Natural killer cell (primary cell): ENCODE measurements at regions not wholly inside any gene's neighbourhood (a gene's known extent, or its start where the extent isn't known, plus 50 kb on each side); places are given as distances from the start of the nearest gene placed in this dataset.

Source experiments
- ATAC-seq, 3 donors: fragments of 150-1000 bp in 2 of 3; fragments of 200-7000 bp in 1 of 3; cut with Tn5 transposase; 1 replicate in 1 of 3; 2 replicates in 2 of 3; pipeline ENCODE4 v1.10.0; 2021; ENCODE audit warnings: mild to moderate bottlenecking in 2 of 3, moderate library complexity in 2 of 3
- DNase-seq, 2 donors: peaks; one replicate each; pipeline versions ENCODE4 v3.0.0 to v3.0.0-alpha.2; 2013 to 2021; ENCODE audit warnings: mixed read lengths in 1 of 2
- H3K27ac ChIP-seq: one replicate; pipeline ENCODE4 v1.5.1; 2013; ENCODE audit warnings: mild to moderate bottlenecking, low read length
- H3K27me3 ChIP-seq: one replicate; pipeline ENCODE4 v1.6.1; 2013; ENCODE audit warnings: low read length; ENCODE audit not compliant: control insufficient read depth, insufficient read depth
- H3K36me3 ChIP-seq: one replicate; pipeline ENCODE4 v1.6.1; 2013; ENCODE audit warnings: low read length; ENCODE audit not compliant: control insufficient read depth, insufficient read depth
- H3K4me1 ChIP-seq: one replicate; pipeline ENCODE4 v1.6.1; 2013; ENCODE audit warnings: low read length; ENCODE audit not compliant: control insufficient read depth, insufficient read depth
- H3K4me3 ChIP-seq: one replicate; pipeline ENCODE4 v1.5.1; 2013; ENCODE audit warnings: low read length
- H3K9me3 ChIP-seq: one replicate; pipeline ENCODE4 v1.6.1; 2013; ENCODE audit warnings: low read length; ENCODE audit not compliant: control insufficient read depth, insufficient read depth
- H3K27ac Mint-ChIP-seq, 2 donors: one replicate each; pipeline ENCODE4 v1.8.0; 2022; ENCODE audit warnings: mild to moderate bottlenecking in 2 of 2, mixed read lengths in 2 of 2, moderate library complexity in 1 of 2
- H3K27me3 Mint-ChIP-seq, 2 donors: one replicate each; pipeline ENCODE4 v1.8.0; 2022; ENCODE audit warnings: low read depth in 2 of 2, mixed read lengths in 2 of 2
- H3K36me3 Mint-ChIP-seq: one replicate; pipeline ENCODE4 v1.8.0; 2022; ENCODE audit warnings: mixed read lengths
- H3K4me1 Mint-ChIP-seq, 2 donors: one replicate each; pipeline ENCODE4 v1.8.0; 2022; ENCODE audit warnings: mixed read lengths in 2 of 2
- H3K4me3 Mint-ChIP-seq: one replicate; pipeline ENCODE4 v1.8.0; 2022; ENCODE audit warnings: mild to moderate bottlenecking, moderate library complexity, mixed read lengths
- H3K9me3 Mint-ChIP-seq, 2 donors: one replicate each; pipeline ENCODE4 v1.8.0; 2022; ENCODE audit warnings: mixed read lengths in 2 of 2
- whole genome bisulfite sequencing: methylation state at CpG from one replicate; pipeline ENCODE4 v1.1.7; 2013; ENCODE audit warnings: missing lambda C conversion rate; ENCODE audit not compliant: insufficient coverage; 5-methylcytosine and 5-hydroxymethylcytosine counted together
- intact Hi-C: fragments of 100-400 bp; cut with micrococcal nuclease; formaldehyde crosslinking; loops from one replicate; pipeline ENCODE4 v1.14.2; 2022
- TF ChIP-seq, protein P1 (sequence below): fragments of 200-600 bp; IDR thresholded peaks from one replicate; pipeline ENCODE4 v1.8.0; 2022; ENCODE audit warnings: antibody characterized with exemption

DNA sequence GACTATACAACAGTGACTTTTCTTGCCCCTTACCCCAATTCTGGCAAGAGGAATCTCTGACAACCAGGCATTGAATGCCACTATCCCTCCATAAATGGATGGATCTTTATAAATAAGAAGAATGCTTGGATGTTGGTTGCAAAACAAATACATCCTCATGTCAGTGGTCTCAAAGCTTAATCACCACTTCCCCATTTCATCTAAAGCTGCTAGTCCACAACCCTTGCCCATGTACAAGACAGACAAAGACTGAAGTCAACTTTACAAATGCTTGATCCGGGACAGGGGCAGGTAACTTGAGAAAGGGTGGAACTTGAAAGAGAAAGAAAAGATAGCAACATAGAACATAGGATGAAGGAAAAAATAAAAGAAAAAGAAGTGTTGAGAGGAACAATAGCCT, 540.5 kb upstream of the NOX3 start:
- DNase-seq (no peak), ATAC-seq (no peak)
- TF ChIP-seq, protein P1, sequence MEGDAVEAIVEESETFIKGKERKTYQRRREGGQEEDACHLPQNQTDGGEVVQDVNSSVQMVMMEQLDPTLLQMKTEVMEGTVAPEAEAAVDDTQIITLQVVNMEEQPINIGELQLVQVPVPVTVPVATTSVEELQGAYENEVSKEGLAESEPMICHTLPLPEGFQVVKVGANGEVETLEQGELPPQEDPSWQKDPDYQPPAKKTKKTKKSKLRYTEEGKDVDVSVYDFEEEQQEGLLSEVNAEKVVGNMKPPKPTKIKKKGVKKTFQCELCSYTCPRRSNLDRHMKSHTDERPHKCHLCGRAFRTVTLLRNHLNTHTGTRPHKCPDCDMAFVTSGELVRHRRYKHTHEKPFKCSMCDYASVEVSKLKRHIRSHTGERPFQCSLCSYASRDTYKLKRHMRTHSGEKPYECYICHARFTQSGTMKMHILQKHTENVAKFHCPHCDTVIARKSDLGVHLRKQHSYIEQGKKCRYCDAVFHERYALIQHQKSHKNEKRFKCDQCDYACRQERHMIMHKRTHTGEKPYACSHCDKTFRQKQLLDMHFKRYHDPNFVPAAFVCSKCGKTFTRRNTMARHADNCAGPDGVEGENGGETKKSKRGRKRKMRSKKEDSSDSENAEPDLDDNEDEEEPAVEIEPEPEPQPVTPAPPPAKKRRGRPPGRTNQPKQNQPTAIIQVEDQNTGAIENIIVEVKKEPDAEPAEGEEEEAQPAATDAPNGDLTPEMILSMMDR, result no peak
- no peaks in the 10 kb centered on the region for H3K9me3 ChIP-seq
- WGBS, result 92% methylated on average over 1 of the region's 1 CpG
- Mint-ChIP-seq H3K27ac (no peak overlapping the region), H3K4me3 (no peak overlapping the region), H3K9me3 (peaks cover 5 to 8% of the 10 kb centered on the region in 2 donors), H3K27me3 (no peaks in the 10 kb centered on the region), H3K36me3 (peaks cover 7% of the 10 kb centered on the region), H3K4me1 (no peaks in the 10 kb centered on the region)
- H3K4me3 ChIP-seq, result no peak overlapping the region
- H3K4me1 ChIP-seq, result no peaks in the 10 kb centered on the region
- no peak overlapping the region for H3K27ac ChIP-seq
- intact Hi-C loops, result no loop called here
- H3K27me3 ChIP-seq, result no peaks in the 10 kb centered on the region
- H3K36me3 ChIP-seq, result no peaks in the 10 kb centered on the region

GRCh38 chr6:155995281-155995680, 539.6 kb upstream of the NOX3 start:
- 84% methylated on average over 3 of the region's 4 CpGs for WGBS
- intact Hi-C loops, result no loop called here
- ATAC-seq, result no peak

DNA sequence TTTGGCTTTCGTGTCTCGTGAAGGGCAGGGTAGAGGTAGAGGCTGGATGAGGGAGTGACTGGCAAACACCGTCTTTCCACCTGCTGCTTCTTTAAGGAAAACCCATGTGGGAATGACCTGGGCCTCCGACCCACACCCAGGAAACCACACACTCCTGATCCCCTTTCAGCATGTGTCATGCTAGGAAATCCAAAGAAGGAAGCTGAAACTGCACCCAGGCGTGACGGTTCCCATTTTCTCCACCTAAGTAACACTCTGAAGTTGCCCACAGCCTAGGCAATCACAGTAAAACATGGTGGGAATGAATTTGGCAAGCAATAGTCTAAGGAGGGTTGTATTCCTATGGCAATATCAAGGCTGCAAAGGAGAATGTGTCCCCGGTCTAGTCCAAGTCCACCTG, 538.4 kb upstream of the NOX3 start:
- Mint-ChIP-seq H3K4me3 (no peak overlapping the region), H3K4me1 (no peaks in the 10 kb centered on the region), H3K36me3 (peaks cover 7% of the 10 kb centered on the region), H3K9me3 (peaks cover 5 to 8% of the 10 kb centered on the region in 2 donors), H3K27me3 (no peaks in the 10 kb centered on the region), H3K27ac (no peak overlapping the region)
- H3K36me3 ChIP-seq, result no peaks in the 10 kb centered on the region
- H3K9me3 ChIP-seq, result no peaks in the 10 kb centered on the region
- no peak overlapping the region for H3K4me3 ChIP-seq
- TF ChIP-seq, protein P1, result no peak
- intact Hi-C loops, result no loop called here
- no peak overlapping the region for H3K27ac ChIP-seq
- H3K4me1 ChIP-seq, result no peaks in the 10 kb centered on the region
- ATAC-seq (no peak), DNase-seq (no peak)
- H3K27me3 ChIP-seq, result no peaks in the 10 kb centered on the region
- 71% methylated on average over 7 of the region's 7 CpGs for WGBS

More at GRCh38 chr6:155995281-155995680, 539.6 kb upstream of the NOX3 start:
- Mint-ChIP-seq H3K36me3 (peaks cover 7% of the 10 kb centered on the region), H3K27ac (no peak overlapping the region), H3K27me3 (no peaks in the 10 kb centered on the region), H3K4me3 (no peak overlapping the region), H3K4me1 (no peaks in the 10 kb centered on the region), H3K9me3 (peaks cover 5 to 8% of the 10 kb centered on the region in 2 donors)
- Histone ChIP-seq H3K9me3 (no peaks in the 10 kb centered on the region), H3K27ac (no peak overlapping the region), H3K4me3 (no peak overlapping the region), H3K4me1 (no peaks in the 10 kb centered on the region), H3K27me3 (no peaks in the 10 kb centered on the region), H3K36me3 (no peaks in the 10 kb centered on the region)
- TF ChIP-seq, protein P1, result no peak
- DNase-seq, result no peak

DNA sequence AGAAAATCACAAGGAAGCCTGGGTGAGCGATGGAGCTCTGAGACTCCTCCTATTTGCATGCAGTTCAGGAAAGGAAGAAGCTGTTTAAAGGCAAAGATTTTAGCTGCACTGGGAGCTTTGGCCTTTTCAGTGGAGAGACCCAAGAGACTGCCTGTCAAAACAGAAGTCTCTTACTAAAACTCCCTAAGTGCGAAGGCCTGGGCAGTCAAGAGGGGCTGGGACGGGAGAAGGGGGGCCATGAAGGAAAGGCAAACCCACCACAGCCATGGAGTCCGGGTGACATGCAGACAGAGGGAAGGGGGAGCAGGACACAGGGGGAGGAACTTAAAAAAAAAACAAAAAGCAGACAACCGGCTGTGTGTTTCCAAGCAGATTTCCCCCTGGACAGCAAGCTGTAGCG, 537.6 kb upstream of the NOX3 start:
- H3K27me3 Mint-ChIP-seq, result no peaks in the 10 kb centered on the region

More for the DNA sequence above, 537.6 kb upstream of the NOX3 start:
- H3K27me3 ChIP-seq, result no peaks in the 10 kb centered on the region
- no peak overlapping the region for H3K27ac ChIP-seq
- WGBS, result 91% methylated on average over 6 of the region's 6 CpGs
- peaks cover 5 to 8% of the 10 kb centered on the region in 2 donors for H3K9me3 Mint-ChIP-seq
- ATAC-seq (no peak), DNase-seq (no peak)
- H3K4me3 Mint-ChIP-seq, result no peak overlapping the region
- peaks cover 7% of the 10 kb centered on the region for H3K36me3 Mint-ChIP-seq
- H3K4me3 ChIP-seq, result no peak overlapping the region
- intact Hi-C loops, result no loop called here
- H3K9me3 ChIP-seq, result no peaks in the 10 kb centered on the region
- no peaks in the 10 kb centered on the region for H3K4me1 Mint-ChIP-seq
- no peaks in the 10 kb centered on the region for H3K4me1 ChIP-seq
- H3K36me3 ChIP-seq, result no peaks in the 10 kb centered on the region
- TF ChIP-seq, protein P1, result no peak
- no peak overlapping the region for H3K27ac Mint-ChIP-seq
